Gastroesophageal sphincter (tissue), 3 donors: ENCODE measurements at regions not wholly inside any gene's neighbourhood (a gene's known extent, or its start where the extent isn't known, plus 50 kb on each side); places are given as distances from the start of the nearest gene placed in this dataset.

Source experiments
- POLR2A ChIP-seq, 2 donors: fragments of 450-650 bp; IDR thresholded peaks; one replicate each; pipeline ENCODE4 v1.6.1; 2017; ENCODE audit warnings: antibody characterized with exemption in 2 of 2, mild to moderate bottlenecking in 2 of 2, moderate library complexity in 1 of 2
- POLR2AphosphoS5 ChIP-seq: sonication (generic); formaldehyde crosslinking; IDR thresholded peaks from one replicate; pipeline ENCODE4 v1.6.1; 2017; ENCODE audit warnings: antibody characterized with exemption
- TF ChIP-seq, protein P1 (sequence below), 4 experiments: fragments of 200-600 bp in 2 of 4; fragments of 450-650 bp in 2 of 4; sonication (generic) in 1 of 4; IDR thresholded peaks; one replicate each; pipeline ENCODE4 v1.5.1; 2017 to 2019; ENCODE audit warnings: antibody characterized with exemption in 4 of 4, mild to moderate bottlenecking in 2 of 4, moderate library complexity in 2 of 4

DNA sequence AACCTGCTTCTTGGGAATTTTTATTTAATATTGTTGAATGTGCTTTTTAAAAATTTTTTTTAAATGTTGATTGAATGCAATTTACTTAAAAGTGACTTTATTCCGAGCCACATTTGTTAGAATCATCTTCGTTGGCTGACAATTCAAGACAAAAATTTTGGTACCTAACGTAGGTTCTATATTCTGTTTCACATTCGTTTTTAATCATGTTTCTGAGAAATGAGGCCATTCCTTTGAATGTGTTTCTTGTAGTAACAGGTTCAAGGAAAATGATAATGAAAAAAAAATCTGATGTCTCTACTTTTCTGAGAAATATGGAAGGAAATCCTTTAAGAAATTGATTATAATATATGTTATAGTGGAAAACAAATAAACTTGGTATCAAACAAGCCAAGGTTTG, 92.3 kb upstream of the DCLK2 start:
- TF ChIP-seq, protein P1, sequence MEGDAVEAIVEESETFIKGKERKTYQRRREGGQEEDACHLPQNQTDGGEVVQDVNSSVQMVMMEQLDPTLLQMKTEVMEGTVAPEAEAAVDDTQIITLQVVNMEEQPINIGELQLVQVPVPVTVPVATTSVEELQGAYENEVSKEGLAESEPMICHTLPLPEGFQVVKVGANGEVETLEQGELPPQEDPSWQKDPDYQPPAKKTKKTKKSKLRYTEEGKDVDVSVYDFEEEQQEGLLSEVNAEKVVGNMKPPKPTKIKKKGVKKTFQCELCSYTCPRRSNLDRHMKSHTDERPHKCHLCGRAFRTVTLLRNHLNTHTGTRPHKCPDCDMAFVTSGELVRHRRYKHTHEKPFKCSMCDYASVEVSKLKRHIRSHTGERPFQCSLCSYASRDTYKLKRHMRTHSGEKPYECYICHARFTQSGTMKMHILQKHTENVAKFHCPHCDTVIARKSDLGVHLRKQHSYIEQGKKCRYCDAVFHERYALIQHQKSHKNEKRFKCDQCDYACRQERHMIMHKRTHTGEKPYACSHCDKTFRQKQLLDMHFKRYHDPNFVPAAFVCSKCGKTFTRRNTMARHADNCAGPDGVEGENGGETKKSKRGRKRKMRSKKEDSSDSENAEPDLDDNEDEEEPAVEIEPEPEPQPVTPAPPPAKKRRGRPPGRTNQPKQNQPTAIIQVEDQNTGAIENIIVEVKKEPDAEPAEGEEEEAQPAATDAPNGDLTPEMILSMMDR (IDR thresholded peaks at IDR 0.05), result no peak
- no peak for TF ChIP-seq POLR2A (IDR thresholded peaks at IDR 0.05)
- no peak for TF ChIP-seq POLR2AphosphoS5
